GM21360 (cell line): ENCODE measurements at regions not wholly inside any gene's neighbourhood (a gene's known extent, or its start where the extent isn't known, plus 50 kb on each side); places are given as distances from the start of the nearest gene placed in this dataset.
"Not testable (repeated sequence)": the region's sequence is repeated elsewhere in the genome, so short reads cannot be mapped to it uniquely, and the experiment has no call there.

Experiments used
- ATAC-seq: cut with Tn5 transposase; IDR thresholded peaks from one replicate; pipeline ENCODE4 v1.9.1; 2021; ENCODE audit warnings: mild to moderate bottlenecking, moderate library complexity; ENCODE audit not compliant: unreplicated experiment

- ATAC-seq: no peak
These were observed 248.0 kb upstream of the GAS1 start for GRCh38 chr9:87195306-87195705.

DNA sequence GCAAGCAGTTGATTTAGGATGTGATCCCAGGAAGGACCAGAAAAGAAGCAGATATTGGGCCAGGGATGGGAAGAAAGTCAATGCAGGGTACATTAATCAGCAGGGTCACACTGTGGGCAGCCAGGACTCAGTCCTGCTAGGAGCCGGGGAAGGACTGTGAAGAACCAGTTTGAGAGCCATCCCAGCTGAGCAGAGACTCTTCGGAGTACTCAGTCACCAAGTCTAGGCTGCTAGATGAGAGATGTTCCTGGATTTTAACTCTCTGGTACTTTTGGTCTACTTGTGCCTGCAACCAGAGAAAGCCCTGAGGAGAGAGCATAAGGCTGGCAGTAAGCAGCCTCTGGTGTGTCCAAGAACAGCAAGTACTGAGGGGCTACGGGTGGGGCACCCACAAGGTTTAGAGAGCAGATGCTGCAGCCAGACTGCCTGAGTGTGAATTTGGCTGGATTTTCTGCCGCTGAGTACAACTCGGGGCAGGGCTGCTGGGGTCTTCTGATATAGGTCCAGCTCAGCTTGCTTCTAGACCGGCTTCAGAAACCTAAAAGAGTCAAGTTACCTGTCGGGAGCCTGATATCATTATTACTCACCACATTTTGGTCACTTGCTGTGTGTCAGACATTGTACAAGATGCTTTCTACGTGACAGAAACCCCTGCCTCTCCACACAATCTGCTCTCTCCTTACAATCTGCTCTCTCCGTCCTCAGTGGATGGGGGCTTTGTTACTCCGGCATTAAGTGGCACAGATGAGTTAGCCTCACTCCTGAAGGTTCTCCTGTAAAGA is 250.2 kb upstream of the GAS1 start:
- ATAC-seq: no peak

- no peak for ATAC-seq
These were observed 251.4 kb upstream of the GAS1 start for GRCh38 chr9:87198716-87199115.

GRCh38 chr9:87199278-87199677 is 252.0 kb upstream of the GAS1 start:
- ATAC-seq: no peak

- no peak for ATAC-seq
These were observed 252.5 kb upstream of the GAS1 start for GRCh38 chr9:87199782-87200181.

DNA sequence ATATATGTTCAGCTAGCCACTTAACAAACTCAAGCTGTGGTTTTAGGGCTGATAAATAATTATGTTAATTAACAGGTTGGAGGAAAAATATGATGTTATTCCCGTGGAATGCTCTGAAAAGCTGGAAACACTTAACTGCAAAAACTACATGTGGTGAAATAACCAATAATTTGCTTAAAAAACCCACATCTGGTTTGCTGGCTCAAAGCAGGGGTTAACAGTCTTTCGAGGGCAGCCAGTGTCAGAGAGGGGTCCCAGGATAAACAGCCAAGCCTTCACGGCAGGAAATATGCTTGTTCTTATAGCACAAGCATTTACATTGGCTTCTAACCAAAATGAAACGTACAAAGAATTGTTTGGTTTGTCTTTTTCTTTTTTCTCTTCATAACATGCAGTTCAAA is 254.0 kb upstream of the GAS1 start:
- no peak for ATAC-seq

DNA sequence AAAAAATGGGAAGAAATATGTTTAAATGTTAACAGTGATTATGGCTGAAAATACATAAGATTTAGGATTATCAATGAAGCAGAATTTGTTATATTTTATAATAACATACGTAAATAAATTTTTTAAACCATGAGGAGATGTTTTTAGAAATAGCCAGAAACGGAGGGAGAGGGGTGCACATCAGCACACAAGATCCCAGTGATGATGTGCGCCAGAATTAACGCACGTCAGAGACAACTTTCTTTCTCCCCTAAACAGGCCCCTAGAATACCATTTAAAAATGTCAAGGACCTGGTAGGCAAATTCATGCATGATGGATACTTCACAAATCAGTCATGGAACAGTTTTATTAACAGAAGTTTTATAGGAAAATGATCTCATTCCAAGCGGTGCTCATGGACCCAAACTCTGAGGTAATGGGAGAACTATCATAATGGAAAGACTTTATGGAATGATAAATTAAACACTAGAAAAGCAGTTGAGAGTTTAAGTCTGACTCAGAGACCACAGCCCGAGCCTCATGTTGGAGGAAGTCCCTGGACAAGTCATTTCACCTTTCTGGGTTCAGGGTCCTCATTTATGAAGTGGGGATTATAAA is 258.9 kb upstream of the GAS1 start:
- ATAC-seq: no peak

DNA sequence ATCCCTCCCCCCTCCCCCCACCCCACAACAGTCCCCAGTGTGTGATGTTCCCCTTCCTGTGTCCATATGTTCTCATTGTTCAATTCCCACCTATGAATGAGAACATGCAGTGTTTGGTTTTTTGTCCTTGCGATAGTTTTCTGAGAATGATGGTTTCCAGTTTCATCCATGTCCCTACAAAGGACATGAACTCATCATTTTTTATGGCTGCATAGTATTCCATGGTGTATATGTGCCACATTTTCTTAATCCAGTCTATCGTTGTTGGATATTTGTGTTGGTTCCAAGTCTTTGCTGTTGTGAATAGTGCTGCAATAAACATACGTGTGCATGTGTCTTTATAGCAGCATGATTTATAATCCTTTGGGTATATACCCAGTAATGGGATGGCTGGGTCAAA is 263.4 kb upstream of the GAS1 start:
- not testable (repeated sequence) for ATAC-seq

- no peak for ATAC-seq
These were observed 264.4 kb upstream of the GAS1 start for GRCh38 chr9:87211669-87212068.

DNA sequence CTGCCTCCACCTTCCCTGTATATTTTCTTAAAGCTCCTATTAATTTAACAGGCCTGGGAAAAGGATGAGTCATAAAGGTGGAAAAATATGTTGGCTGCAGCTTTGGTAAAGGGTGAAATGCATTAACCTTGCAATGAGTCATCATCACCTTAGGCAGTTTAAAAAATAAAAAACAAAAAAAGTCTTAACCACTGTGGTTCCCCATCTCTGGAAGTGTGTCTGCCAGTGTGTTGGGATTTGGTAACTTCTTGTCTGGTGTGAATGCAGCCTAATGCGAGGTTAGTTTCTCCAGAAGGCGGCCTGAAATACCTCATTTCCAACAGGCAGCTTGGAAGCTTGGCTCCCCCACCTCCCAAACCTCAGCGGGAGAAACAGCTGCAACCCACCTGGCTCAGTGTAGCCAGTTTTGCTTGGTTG is 265.3 kb upstream of the GAS1 start:
- ATAC-seq: no peak

DNA sequence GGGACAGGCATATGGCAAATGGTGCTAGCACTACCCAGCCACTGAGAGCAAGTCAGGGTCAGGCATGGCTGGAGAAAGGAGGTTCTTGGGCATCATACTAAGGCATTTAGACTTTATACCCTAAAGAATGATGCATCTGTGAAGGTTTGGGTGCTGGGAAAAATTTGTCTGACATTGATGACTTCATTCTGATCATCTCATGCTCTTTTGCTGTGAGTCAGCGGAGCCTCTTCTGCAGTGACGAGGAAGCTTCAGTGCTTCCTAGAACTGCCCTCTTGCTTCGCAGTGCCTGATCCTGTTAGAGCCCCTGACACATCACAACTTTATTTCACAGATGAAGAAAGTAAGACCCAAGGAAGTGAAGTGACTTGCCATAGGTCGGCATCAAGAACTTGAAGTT is 266.6 kb upstream of the GAS1 start:
- no peak for ATAC-seq

DNA sequence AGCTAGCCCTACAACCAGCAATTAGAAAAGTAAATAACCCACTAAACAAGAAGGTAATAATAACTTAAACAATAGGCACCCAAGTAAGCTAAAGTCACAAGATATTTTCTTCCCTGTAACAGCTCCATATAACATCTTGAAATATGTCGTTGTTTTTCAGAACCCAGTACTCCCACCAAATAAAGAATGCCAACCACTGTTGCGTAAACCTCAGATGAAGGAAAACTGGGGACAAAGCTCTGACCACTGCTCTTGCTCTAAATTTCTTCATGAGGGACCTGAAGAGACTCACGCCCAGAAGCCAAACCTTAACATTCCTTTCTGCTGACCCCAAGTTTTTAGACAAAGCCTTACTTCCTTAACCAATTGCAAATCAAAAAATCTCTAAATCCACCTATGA is 267.7 kb upstream of the GAS1 start:
- no peak for ATAC-seq

GRCh38 chr9:87216036-87216435 is 268.7 kb upstream of the GAS1 start:
- no peak for ATAC-seq

- ATAC-seq: no peak
These were observed 269.7 kb upstream of the GAS1 start for GRCh38 chr9:87216897-87217455.

- ATAC-seq: no peak
These were observed 274.0 kb upstream of the DAPK1 start for GRCh38 chr9:87223392-87224246.

DNA sequence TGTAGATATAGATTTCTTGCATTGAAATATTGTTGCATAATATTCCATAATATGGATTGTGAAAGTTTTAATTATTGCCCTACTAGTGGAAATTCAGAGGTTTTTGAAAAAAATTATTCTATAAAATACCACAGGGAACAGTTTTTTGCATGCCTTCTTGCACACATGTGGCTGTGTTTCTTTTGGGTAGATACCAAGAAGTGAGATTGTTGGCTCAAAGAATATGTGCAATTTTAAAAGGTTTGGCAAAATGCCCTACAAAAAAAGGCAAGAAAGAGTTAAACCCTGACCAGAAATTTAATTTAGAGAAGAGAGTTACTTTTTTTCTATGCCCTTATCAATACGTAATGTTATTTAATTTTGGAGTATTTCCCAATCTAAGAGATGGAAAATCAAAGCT is 270.8 kb upstream of the DAPK1 start:
- no peak for ATAC-seq

GRCh38 chr9:87227456-87227855 is 270.2 kb upstream of the DAPK1 start:
- no peak for ATAC-seq

GRCh38 chr9:87229108-87229507 is 268.6 kb upstream of the DAPK1 start:
- ATAC-seq: no peak

DNA sequence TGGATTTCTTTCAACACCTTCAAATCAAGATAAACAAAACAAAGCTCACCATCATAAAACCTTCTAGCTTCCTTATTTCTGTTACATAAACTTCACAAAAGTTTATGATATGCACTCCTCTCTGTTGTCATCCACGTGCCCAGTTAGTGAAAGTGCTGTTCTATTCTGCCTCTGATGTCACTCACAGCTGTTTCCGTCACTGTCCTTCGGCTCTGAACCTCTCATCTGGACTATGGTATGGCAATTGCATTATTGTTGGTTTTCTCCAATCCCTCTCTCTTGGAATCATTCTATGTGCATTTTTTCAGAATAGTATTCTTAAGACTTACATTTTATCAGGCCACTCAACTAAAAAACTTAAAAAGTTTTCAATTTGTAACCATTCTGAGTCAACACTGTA is 264.2 kb upstream of the DAPK1 start:
- no peak for ATAC-seq

DNA sequence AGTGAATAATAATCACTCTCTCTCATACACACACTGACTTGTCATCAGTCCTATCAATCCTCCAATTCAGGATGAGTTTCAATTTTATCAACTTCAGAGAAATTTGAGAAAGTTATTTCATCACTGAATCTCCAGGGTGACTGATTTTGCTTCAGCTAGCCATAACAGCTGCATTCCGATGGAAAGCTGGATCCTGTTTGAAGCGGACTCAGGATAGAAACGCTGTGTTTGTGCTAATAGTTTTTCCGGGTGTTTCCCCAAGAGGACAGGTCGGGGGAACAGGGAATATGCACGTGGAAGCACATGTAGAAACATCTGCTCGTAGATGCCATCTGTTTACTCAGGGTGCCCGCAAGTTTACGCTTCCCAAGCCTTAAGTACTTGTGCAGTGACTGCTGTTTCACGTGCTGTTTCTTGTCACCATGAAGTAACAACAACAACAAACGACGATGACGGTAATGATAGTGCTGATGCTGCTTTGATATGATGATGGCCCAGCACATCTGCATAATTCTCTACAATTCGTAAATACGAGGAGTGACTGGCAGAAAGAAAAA is 263.7 kb upstream of the DAPK1 start:
- no peak for ATAC-seq

GRCh38 chr9:87234854-87235253 is 262.8 kb upstream of the DAPK1 start:
- ATAC-seq: no peak
